Transverse colon (tissue), 4 donors: ENCODE measurements at regions not wholly inside any gene's neighbourhood (a gene's known extent, or its start where the extent isn't known, plus 50 kb on each side); places are given as distances from the start of the nearest gene placed in this dataset.

ENCODE experiments used
- EP300 ChIP-seq: sonication (generic); formaldehyde crosslinking; IDR thresholded peaks from one replicate; pipeline ENCODE4 v1.6.1; 2017; ENCODE audit warnings: antibody characterized with exemption, low read depth
- POLR2A ChIP-seq: fragments of 450-650 bp; IDR thresholded peaks from one replicate; pipeline ENCODE4 v1.6.1; 2016; ENCODE audit warnings: antibody characterized with exemption, mild to moderate bottlenecking, moderate library complexity
- POLR2AphosphoS5 ChIP-seq, 3 donors: sonication (generic); formaldehyde crosslinking; IDR thresholded peaks; one replicate each; pipeline ENCODE4 v1.6.1; 2016; ENCODE audit warnings: antibody characterized with exemption in 3 of 3
- TF ChIP-seq, protein P1 (sequence below), 5 experiments: fragments of 200-600 bp in 3 of 5; fragments of 450-650 bp in 2 of 5; sonication (generic) in 3 of 5; IDR thresholded peaks; 1 replicate in 2 of 5; 2 replicates in 3 of 5; pipeline ENCODE4 v1.5.1; 2016 to 2017; ENCODE audit warnings: antibody characterized with exemption in 5 of 5, inconsistent platforms in 3 of 5, mild to moderate bottlenecking in 2 of 5, moderate library complexity in 1 of 5

GRCh38 chr9:129373361-129373760 lies 195.3 kb upstream of the IER5L start:
- TF ChIP-seq, protein P1, sequence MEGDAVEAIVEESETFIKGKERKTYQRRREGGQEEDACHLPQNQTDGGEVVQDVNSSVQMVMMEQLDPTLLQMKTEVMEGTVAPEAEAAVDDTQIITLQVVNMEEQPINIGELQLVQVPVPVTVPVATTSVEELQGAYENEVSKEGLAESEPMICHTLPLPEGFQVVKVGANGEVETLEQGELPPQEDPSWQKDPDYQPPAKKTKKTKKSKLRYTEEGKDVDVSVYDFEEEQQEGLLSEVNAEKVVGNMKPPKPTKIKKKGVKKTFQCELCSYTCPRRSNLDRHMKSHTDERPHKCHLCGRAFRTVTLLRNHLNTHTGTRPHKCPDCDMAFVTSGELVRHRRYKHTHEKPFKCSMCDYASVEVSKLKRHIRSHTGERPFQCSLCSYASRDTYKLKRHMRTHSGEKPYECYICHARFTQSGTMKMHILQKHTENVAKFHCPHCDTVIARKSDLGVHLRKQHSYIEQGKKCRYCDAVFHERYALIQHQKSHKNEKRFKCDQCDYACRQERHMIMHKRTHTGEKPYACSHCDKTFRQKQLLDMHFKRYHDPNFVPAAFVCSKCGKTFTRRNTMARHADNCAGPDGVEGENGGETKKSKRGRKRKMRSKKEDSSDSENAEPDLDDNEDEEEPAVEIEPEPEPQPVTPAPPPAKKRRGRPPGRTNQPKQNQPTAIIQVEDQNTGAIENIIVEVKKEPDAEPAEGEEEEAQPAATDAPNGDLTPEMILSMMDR (IDR thresholded peaks at IDR 0.05) = no peak
- TF ChIP-seq POLR2A = no peak
- TF ChIP-seq POLR2AphosphoS5 (IDR thresholded peaks at IDR 0.05) = no peak
- TF ChIP-seq EP300 = no peak
